ENCODE measurements at regions not wholly inside any gene's neighbourhood (a gene's known extent, or its start where the extent isn't known, plus 50 kb on each side); places are given as distances from the start of the nearest gene placed in this dataset.

DNA sequence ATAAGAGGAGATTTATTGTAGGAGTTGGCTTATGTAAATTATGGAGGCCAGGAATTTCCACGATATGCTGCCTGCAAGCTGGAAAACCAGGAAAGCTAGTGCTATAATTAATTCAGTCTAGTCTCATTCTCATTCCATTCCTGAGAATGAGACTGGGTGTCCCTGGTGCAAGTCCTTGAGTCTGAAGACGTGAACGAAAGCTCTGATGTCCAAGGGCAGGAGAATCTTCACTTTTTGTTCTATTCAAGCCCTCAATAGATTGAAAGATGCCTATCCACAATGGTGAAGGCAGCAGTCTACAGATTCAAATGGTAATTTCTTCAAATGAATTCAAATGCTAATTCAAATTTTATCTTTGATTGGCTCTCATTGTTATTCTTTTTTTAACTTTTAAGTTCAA lies 851.1 kb upstream of the MGAT4C start:
- Histone ChIP-seq H3K4me1 (no peaks in the 10 kb centered on the region), H3K36me3 (no peaks in the 10 kb centered on the region), H3K9me3 (no peaks in the 10 kb centered on the region), H3K4me3 (no peak overlapping the region), H3K27ac (no peak overlapping the region), H3K27me3 (replicated peaks in 1 of 7) (no peaks in the 10 kb centered on the region)
- intact Hi-C loops (cut with DNase I; ENCODE audit: low total_unique reads): no loop called here
- TF ChIP-seq POLR2A (IDR thresholded peaks at IDR 0.05) (no peak), POLR2AphosphoS5 (IDR thresholded peaks at IDR 0.05) (no peak), CTCF (IDR thresholded peaks at IDR 0.05 in 8 of 11, conservative IDR thresholded peaks at IDR 0.05 in 3 of 11) (no peak)
- 63 to 80% (median 77%) methylated on average over 3 of the region's 3 CpGs for WGBS, 5 donors
- no peak for DNase-seq

DNA sequence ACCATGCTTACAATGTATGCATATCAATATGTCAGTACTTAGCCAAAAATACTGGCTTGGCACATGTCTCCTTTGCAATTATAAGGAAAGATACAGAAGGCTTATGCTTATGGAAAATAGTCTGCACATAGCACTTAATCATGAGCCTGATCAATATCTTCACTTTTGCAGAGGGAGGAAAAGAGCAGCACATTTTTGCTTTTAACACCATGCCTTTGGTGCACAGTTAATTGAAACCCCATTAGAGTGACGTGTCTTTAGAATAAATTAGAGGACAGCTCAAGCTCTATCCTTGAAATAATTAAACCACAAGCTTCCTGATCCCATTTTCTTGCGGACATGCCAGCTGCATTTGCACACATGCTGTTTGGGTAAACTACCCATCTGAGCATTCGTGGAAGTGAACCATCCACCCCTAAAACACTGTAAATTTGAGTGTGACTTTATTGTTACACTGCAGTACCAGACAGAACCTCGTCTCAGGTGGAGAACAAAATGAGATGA lies 839.9 kb upstream of the MGAT4C start:
- 63 to 77% (median 71%) methylated on average over 4 of the region's 4 CpGs for WGBS, 5 donors
- no peaks in the 10 kb centered on the region for H3K4me1 ChIP-seq
- peaks cover 0 to 6% (median 0%) of the 10 kb centered on the region in 8 donors for H3K9me3 ChIP-seq
- intact Hi-C loops (cut with DNase I; ENCODE audit: low total_unique reads): no loop called here
- no peaks in the 10 kb centered on the region for H3K36me3 ChIP-seq
- H3K27ac ChIP-seq: no peak overlapping the region
- H3K4me3 ChIP-seq: no peak overlapping the region
- TF ChIP-seq POLR2A (IDR thresholded peaks at IDR 0.05): no peak
- TF ChIP-seq POLR2AphosphoS5 (IDR thresholded peaks at IDR 0.05): no peak
- TF ChIP-seq CTCF (IDR thresholded peaks at IDR 0.05 in 8 of 11, conservative IDR thresholded peaks at IDR 0.05 in 3 of 11): no peak
- H3K27me3 ChIP-seq (replicated peaks in 1 of 7): no peaks in the 10 kb centered on the region
- DNase-seq: no peak

- Histone ChIP-seq H3K27ac (no peak overlapping the region), H3K4me1 (no peaks in the 10 kb centered on the region), H3K4me3 (no peak overlapping the region), H3K27me3 (replicated peaks in 1 of 7) (no peaks in the 10 kb centered on the region), H3K36me3 (no peaks in the 10 kb centered on the region), H3K9me3 (peaks cover 0 to 6% (median 0%) of the 10 kb centered on the region in 8 donors)
- intact Hi-C loops (cut with DNase I; ENCODE audit: low total_unique reads): no loop called here
- TF ChIP-seq POLR2AphosphoS5 (IDR thresholded peaks at IDR 0.05) (no peak), POLR2A (IDR thresholded peaks at IDR 0.05) (no peak), CTCF (IDR thresholded peaks at IDR 0.05 in 8 of 11, conservative IDR thresholded peaks at IDR 0.05 in 3 of 11) (no peak)
- no peak for DNase-seq
- 74 to 84% (median 80%) methylated on average over 3 of the region's 3 CpGs for WGBS, 5 donors
These were observed 838.2 kb upstream of the MGAT4C start for GRCh38 chr12:87094356-87094755.

- no peak for TF ChIP-seq CTCF (IDR thresholded peaks at IDR 0.05 in 8 of 11, conservative IDR thresholded peaks at IDR 0.05 in 3 of 11)
- no peak for TF ChIP-seq POLR2AphosphoS5 (IDR thresholded peaks at IDR 0.05)
- TF ChIP-seq POLR2A (IDR thresholded peaks at IDR 0.05): no peak
- 68 to 81% (median 76%) methylated on average over 1 of the region's 1 CpG for WGBS, 5 donors
- Histone ChIP-seq H3K9me3 (no peaks in the 10 kb centered on the region), H3K27ac (no peak overlapping the region), H3K27me3 (replicated peaks in 1 of 7) (no peaks in the 10 kb centered on the region), H3K4me3 (no peak overlapping the region), H3K4me1 (no peaks in the 10 kb centered on the region), H3K36me3 (no peaks in the 10 kb centered on the region)
- no peak for DNase-seq
- intact Hi-C loops (cut with DNase I; ENCODE audit: low total_unique reads): no loop called here
These were observed 836.2 kb upstream of the MGAT4C start for GRCh38 chr12:87092421-87092820.
